Endodermal cell (in vitro differentiated cells): ENCODE measurements at regions not wholly inside any gene's neighbourhood (a gene's known extent, or its start where the extent isn't known, plus 50 kb on each side); places are given as distances from the start of the nearest gene placed in this dataset.
"Not testable (repeated sequence)": the region's sequence is repeated elsewhere in the genome, so short reads cannot be mapped to it uniquely, and the experiment has no call there.

Experiments used
- DNase-seq: peaks from one replicate; pipeline ENCODE4 v3.0.0-alpha.2; 2017
- H3K27ac ChIP-seq: 2 replicates; pipeline ENCODE4 v1.5.1; 2013; ENCODE audit warnings: mild to moderate bottlenecking, low read depth, low read length, moderate library complexity
- H3K27me3 ChIP-seq: 2 replicates; pipeline ENCODE4 v1.6.1; 2013; ENCODE audit warnings: mild to moderate bottlenecking, low read length, moderate library complexity; ENCODE audit not compliant: insufficient read depth, control insufficient read depth, poor library complexity, severe bottlenecking
- H3K36me3 ChIP-seq: 2 replicates; pipeline ENCODE4 v1.7.0; 2013; ENCODE audit warnings: mild to moderate bottlenecking, low read length, moderate library complexity; ENCODE audit not compliant: control insufficient read depth, insufficient read depth
- H3K4me1 ChIP-seq: one replicate; pipeline ENCODE4 v1.7.0; 2013; ENCODE audit warnings: low read length; ENCODE audit not compliant: control insufficient read depth, insufficient read depth
- H3K4me3 ChIP-seq: 2 replicates; pipeline ENCODE4 v1.5.1; 2013; ENCODE audit warnings: mild to moderate bottlenecking, low read length, moderate library complexity
- H3K9ac ChIP-seq: 2 replicates; pipeline ENCODE4 v1.6.1; 2013; ENCODE audit warnings: mild to moderate bottlenecking, low read length, moderate library complexity; ENCODE audit not compliant: poor library complexity, severe bottlenecking; ENCODE audit errors: extremely low read depth
- H3K9me3 ChIP-seq: 2 replicates; pipeline ENCODE4 v1.6.1; 2013; ENCODE audit warnings: mild to moderate bottlenecking, low read length, moderate library complexity; ENCODE audit not compliant: control insufficient read depth
- H3K27ac Mint-ChIP-seq: 2 replicates; pipeline ENCODE4 v1.8.0; 2020; ENCODE audit warnings: mixed read lengths
- H3K27me3 Mint-ChIP-seq: 2 replicates; pipeline ENCODE4 v1.8.0; 2021; ENCODE audit warnings: mild to moderate bottlenecking, mixed read lengths; ENCODE audit not compliant: insufficient read depth
- H3K36me3 Mint-ChIP-seq: 2 replicates; pipeline ENCODE4 v1.8.0; 2020; ENCODE audit warnings: low read depth, mixed read lengths
- H3K4me1 Mint-ChIP-seq: 2 replicates; pipeline ENCODE4 v1.8.0; 2020; ENCODE audit warnings: mixed read lengths
- H3K4me3 Mint-ChIP-seq: 2 replicates; pipeline ENCODE4 v1.8.0; 2020; ENCODE audit warnings: mild to moderate bottlenecking, moderate library complexity, mixed read lengths
- H3K9me3 Mint-ChIP-seq: 2 replicates; pipeline ENCODE4 v1.8.0; 2020; ENCODE audit warnings: mild to moderate bottlenecking, mixed read lengths
- WGBS, 2 experiments: methylation state at CpG; one replicate each; pipeline versions ENCODE4 v1.1.5 to v1.1.7; 2013; ENCODE audit warnings: missing lambda C conversion rate in 2 of 2, mixed read lengths in 1 of 2; ENCODE audit not compliant: insufficient coverage in 1 of 2, insufficient read length in 1 of 2; 5-methylcytosine and 5-hydroxymethylcytosine counted together
- TF ChIP-seq, protein P1 (sequence below): fragments of 200-600 bp; sonication (generic); conservative IDR thresholded peaks from 2 replicates; pipeline ENCODE4 v1.5.0; 2021; ENCODE audit warnings: antibody characterized with exemption, mild to moderate bottlenecking

DNA sequence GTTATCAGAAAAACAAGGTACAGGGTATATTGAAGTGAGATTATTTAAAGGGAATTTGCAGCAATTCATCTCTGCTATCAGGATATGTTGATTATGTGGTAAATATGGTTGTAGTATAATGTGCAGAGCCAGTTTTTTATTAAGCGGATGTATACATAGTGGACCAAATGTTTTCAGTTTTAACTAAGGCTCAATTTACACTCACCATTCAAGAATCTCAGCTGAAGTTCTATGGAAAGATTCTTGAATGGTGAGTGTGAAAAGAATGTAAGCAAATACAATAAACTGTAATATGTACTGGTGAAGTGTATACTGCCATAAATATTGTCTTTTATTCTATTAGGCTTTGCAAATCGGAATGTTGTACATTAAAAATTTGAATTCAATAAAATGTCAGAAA, 895.9 kb upstream of the CDH10 start:
- no peak overlapping the region for H3K4me3 ChIP-seq
- H3K4me1 ChIP-seq, result no peaks in the 10 kb centered on the region
- no peak for DNase-seq
- H3K27me3 ChIP-seq, result no peaks in the 10 kb centered on the region
- Mint-ChIP-seq H3K27me3 (no peaks in the 10 kb centered on the region), H3K36me3 (no peaks in the 10 kb centered on the region), H3K27ac (no peak overlapping the region), H3K4me3 (no peak overlapping the region), H3K4me1 (no peaks in the 10 kb centered on the region), H3K9me3 (peaks cover 2% of the 10 kb centered on the region)
- no peak overlapping the region for H3K9ac ChIP-seq
- no peak overlapping the region for H3K27ac ChIP-seq
- WGBS, 2 experiments, result 89% methylated on average over 1 of the region's 2 CpGs; no CpG with 5 or more reads in 1 of the 2 experiments
- no peaks in the 10 kb centered on the region for H3K36me3 ChIP-seq
- TF ChIP-seq, protein P1, sequence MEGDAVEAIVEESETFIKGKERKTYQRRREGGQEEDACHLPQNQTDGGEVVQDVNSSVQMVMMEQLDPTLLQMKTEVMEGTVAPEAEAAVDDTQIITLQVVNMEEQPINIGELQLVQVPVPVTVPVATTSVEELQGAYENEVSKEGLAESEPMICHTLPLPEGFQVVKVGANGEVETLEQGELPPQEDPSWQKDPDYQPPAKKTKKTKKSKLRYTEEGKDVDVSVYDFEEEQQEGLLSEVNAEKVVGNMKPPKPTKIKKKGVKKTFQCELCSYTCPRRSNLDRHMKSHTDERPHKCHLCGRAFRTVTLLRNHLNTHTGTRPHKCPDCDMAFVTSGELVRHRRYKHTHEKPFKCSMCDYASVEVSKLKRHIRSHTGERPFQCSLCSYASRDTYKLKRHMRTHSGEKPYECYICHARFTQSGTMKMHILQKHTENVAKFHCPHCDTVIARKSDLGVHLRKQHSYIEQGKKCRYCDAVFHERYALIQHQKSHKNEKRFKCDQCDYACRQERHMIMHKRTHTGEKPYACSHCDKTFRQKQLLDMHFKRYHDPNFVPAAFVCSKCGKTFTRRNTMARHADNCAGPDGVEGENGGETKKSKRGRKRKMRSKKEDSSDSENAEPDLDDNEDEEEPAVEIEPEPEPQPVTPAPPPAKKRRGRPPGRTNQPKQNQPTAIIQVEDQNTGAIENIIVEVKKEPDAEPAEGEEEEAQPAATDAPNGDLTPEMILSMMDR, result no peak
- H3K9me3 ChIP-seq, result peaks cover 1% of the 10 kb centered on the region

DNA sequence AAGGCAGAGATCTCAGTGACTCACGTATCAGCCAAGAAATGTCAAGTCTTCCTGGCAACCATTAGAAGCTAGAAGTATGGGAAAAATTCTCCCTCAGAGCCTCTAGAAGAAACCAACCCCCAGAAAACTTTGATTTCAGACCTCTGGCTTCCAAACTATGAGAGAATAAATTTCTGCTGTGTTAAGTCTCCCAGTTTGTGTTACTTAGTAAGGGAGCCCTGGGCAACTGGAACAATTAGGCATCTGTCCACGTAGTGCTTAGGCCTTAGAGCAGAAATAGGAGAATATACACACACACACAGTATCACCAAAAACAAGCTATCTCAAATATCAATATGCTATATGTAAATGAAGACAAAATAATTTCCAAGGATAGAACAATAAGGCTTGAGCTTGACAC, 894.8 kb upstream of the CDH10 start:
- no peaks in the 10 kb centered on the region for H3K9me3 ChIP-seq
- DNase-seq, result no peak
- no peaks in the 10 kb centered on the region for H3K27me3 ChIP-seq
- no peaks in the 10 kb centered on the region for H3K4me1 Mint-ChIP-seq
- H3K27ac ChIP-seq, result no peak overlapping the region
- no peaks in the 10 kb centered on the region for H3K4me1 ChIP-seq
- no peaks in the 10 kb centered on the region for H3K36me3 ChIP-seq
- 89% methylated on average over 1 of the region's 2 CpGs; no CpG with 5 or more reads in 1 of the 2 experiments for WGBS, 2 experiments
- H3K4me3 ChIP-seq, result no peak overlapping the region
- H3K27me3 Mint-ChIP-seq, result no peaks in the 10 kb centered on the region
- no peak overlapping the region for H3K9ac ChIP-seq
- TF ChIP-seq, protein P1, result no peak
- no peaks in the 10 kb centered on the region for H3K9me3 Mint-ChIP-seq
- no peaks in the 10 kb centered on the region for H3K36me3 Mint-ChIP-seq
- no peak overlapping the region for H3K27ac Mint-ChIP-seq
- H3K4me3 Mint-ChIP-seq, result no peak overlapping the region

DNA sequence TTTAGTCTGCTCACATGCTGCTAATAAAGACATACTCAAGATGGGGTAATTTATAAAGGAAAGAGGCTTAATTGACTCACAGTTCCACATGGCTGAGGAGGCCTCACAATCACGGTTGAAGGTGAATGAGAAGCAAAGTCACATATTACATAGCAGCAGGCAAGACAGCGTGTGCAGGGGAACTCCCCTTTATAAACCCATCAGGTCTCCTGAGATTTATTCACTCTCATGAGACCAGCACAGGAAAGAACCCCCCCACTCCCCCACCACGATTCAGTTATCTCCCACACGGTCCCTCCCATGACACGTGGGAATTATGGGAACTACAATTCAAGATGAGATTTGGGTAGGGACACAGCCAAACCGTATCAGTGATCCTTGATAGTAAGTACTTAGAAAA, 891.7 kb upstream of the CDH10 start:
- H3K4me3 ChIP-seq, H3K9me3 Mint-ChIP-seq, H3K27ac ChIP-seq, H3K36me3 Mint-ChIP-seq, H3K27me3 ChIP-seq, H3K4me1 ChIP-seq, H3K4me1 Mint-ChIP-seq, DNase-seq, H3K36me3 ChIP-seq, H3K9me3 ChIP-seq, H3K9ac ChIP-seq, H3K4me3 Mint-ChIP-seq, H3K27me3 Mint-ChIP-seq, H3K27ac Mint-ChIP-seq: not testable (repeated sequence)
- 89 to 90% methylated on average over 3 to 6 of the region's 6 CpGs for WGBS, 2 experiments

DNA sequence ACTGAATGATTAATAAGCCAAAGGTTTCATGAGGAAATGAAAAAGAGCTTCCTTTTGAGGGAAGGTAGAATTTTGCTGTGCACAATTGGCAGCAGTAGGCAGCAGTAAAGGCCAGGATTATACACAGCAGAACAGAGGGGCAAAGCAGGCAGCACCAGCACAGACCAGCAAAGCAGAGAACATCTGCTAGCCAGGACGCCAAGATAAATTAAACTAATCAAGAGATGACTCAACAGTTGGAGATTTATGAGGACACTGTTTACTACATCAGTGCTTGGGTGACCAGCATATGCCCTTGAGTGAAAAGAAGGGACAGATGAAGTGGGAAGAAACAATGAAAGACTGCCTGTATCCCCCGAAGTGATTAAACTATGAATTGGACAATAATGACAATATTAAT, 871.4 kb upstream of the CDH10 start:
- peaks cover 3% of the 10 kb centered on the region for H3K4me1 ChIP-seq
- Mint-ChIP-seq H3K9me3 (peaks cover 5% of the 10 kb centered on the region), H3K4me1 (peaks cover 4% of the 10 kb centered on the region), H3K27me3 (no peaks in the 10 kb centered on the region), H3K27ac (no peak overlapping the region), H3K4me3 (no peak overlapping the region), H3K36me3 (no peaks in the 10 kb centered on the region)
- WGBS, 2 experiments, result 83 to 86% methylated on average over 1 to 2 of the region's 2 CpGs
- H3K9ac ChIP-seq, result no peak overlapping the region
- H3K36me3 ChIP-seq, result no peaks in the 10 kb centered on the region
- no peaks in the 10 kb centered on the region for H3K27me3 ChIP-seq
- no peak overlapping the region for H3K4me3 ChIP-seq
- TF ChIP-seq, protein P1, result no peak
- H3K9me3 ChIP-seq, result peaks cover under 1% of the 10 kb centered on the region
- H3K27ac ChIP-seq, result no peak overlapping the region
- no peak for DNase-seq
